WTC11 (cell line): ENCODE measurements at regions not wholly inside any gene's neighbourhood (a gene's known extent, or its start where the extent isn't known, plus 50 kb on each side); places are given as distances from the start of the nearest gene placed in this dataset.

ENCODE experiments used
- ATAC-seq: fragments of 200-7000 bp; cut with Tn5 transposase; 2 replicates; pipeline ENCODE4 v1.10.0; 2021; ENCODE audit warnings: mild to moderate bottlenecking, moderate library complexity
- CTCF ChIA-PET: fragments of 300-600 bp; sonication (Branson Sonifier 250); formaldehyde crosslinking; loops from one replicate; lab custom pipeline; 2021; ENCODE audit warnings: antibody characterized with exemption; lab: Charles Lee
- POLR2A ChIA-PET: fragments of 350-600 bp; sonication (Branson Sonifier 250); formaldehyde crosslinking; loops from one replicate; lab custom pipeline; 2021; ENCODE audit warnings: antibody characterized with exemption; lab: Charles Lee
- DNase-seq: peaks from one replicate; pipeline ENCODE4 v3.0.0; 2021; ENCODE audit warnings: low spot score
- H3K27ac Mint-ChIP-seq: 2 replicates; pipeline ENCODE4 v1.8.0; 2021; ENCODE audit warnings: mixed read lengths
- H3K27me3 Mint-ChIP-seq: 2 replicates; pipeline ENCODE4 v1.8.0; 2021; ENCODE audit warnings: low read depth, mild to moderate bottlenecking, moderate library complexity, mixed read lengths
- H3K36me3 Mint-ChIP-seq: 2 replicates; pipeline ENCODE4 v1.8.0; 2021; ENCODE audit warnings: mixed read lengths
- H3K4me1 Mint-ChIP-seq: 2 replicates; pipeline ENCODE4 v1.8.0; 2022; ENCODE audit warnings: mixed read lengths
- H3K4me3 Mint-ChIP-seq: 2 replicates; pipeline ENCODE4 v1.8.0; 2021; ENCODE audit warnings: mild to moderate bottlenecking, moderate library complexity, mixed read lengths
- H3K9me3 Mint-ChIP-seq: 2 replicates; pipeline ENCODE4 v1.8.0; 2021; ENCODE audit warnings: mixed read lengths
- CDX4 ChIP-seq: fragments of 250-450 bp; sonication (Bioruptor Pico); IDR thresholded peaks from 2 replicates; pipeline ENCODE4 v1.9.0; 2021; ENCODE audit warnings: moderate library complexity, mild to moderate bottlenecking, inconsistent platforms, borderline replicate concordance
- E2F4 ChIP-seq: sonication (generic); formaldehyde crosslinking; IDR thresholded peaks from 2 replicates; pipeline ENCODE4 v1.8.1; 2022; ENCODE audit warnings: low read depth, mild to moderate bottlenecking, moderate library complexity, missing genetic modification reagents, borderline replicate concordance
- ESRRA ChIP-seq: sonication (generic); formaldehyde crosslinking; IDR thresholded peaks from 2 replicates; pipeline ENCODE4 v1.8.1; 2022; ENCODE audit warnings: mild to moderate bottlenecking, missing genetic modification reagents, borderline replicate concordance
- FOXJ3 ChIP-seq: sonication (generic); formaldehyde crosslinking; IDR thresholded peaks from 2 replicates; pipeline ENCODE4 v1.9.0; 2021; ENCODE audit warnings: missing genetic modification reagents, mild to moderate bottlenecking, borderline replicate concordance
- IRF2 ChIP-seq: sonication (generic); formaldehyde crosslinking; IDR thresholded peaks from 2 replicates; pipeline ENCODE4 v1.8.0; 2022; ENCODE audit warnings: low read depth, missing genetic modification reagents, borderline replicate concordance
- JUN ChIP-seq: sonication (generic); formaldehyde crosslinking; IDR thresholded peaks from 2 replicates; pipeline ENCODE4 v1.8.0; 2023; ENCODE audit warnings: mild to moderate bottlenecking, missing genetic modification reagents
- KAT7 ChIP-seq: sonication (generic); formaldehyde crosslinking; IDR thresholded peaks from 2 replicates; pipeline ENCODE4 v1.8.1; 2023; ENCODE audit warnings: missing genetic modification reagents, mild to moderate bottlenecking, borderline replicate concordance
- MXD4 ChIP-seq: fragments of 250-450 bp; sonication (Bioruptor Pico); IDR thresholded peaks from 2 replicates; pipeline ENCODE4 v1.8.0; 2021; ENCODE audit warnings: mild to moderate bottlenecking, moderate library complexity, borderline replicate concordance
- MYBL2 ChIP-seq: sonication (generic); formaldehyde crosslinking; IDR thresholded peaks from 2 replicates; pipeline ENCODE4 v1.8.1; 2023; ENCODE audit warnings: mild to moderate bottlenecking, moderate library complexity, missing genetic modification reagents
- NR3C1 ChIP-seq: sonication (generic); formaldehyde crosslinking; conservative IDR thresholded peaks from 2 replicates; pipeline ENCODE4 v1.8.1; 2023; ENCODE audit warnings: low read depth, mild to moderate bottlenecking, missing genetic modification reagents
- PRDM15 ChIP-seq: sonication (generic); formaldehyde crosslinking; IDR thresholded peaks from 2 replicates; pipeline ENCODE4 v1.8.0; 2022; ENCODE audit warnings: missing genetic modification reagents
- STAT6 ChIP-seq: sonication (generic); formaldehyde crosslinking; conservative IDR thresholded peaks from 2 replicates; pipeline ENCODE4 v1.8.1; 2023; ENCODE audit warnings: mild to moderate bottlenecking, low read depth, missing genetic modification reagents, moderate library complexity
- TEAD4 ChIP-seq: sonication (generic); formaldehyde crosslinking; IDR thresholded peaks from 2 replicates; pipeline ENCODE4 v1.8.0; 2022; ENCODE audit warnings: mild to moderate bottlenecking, missing genetic modification reagents
- ZBTB43 ChIP-seq: sonication (generic); formaldehyde crosslinking; IDR thresholded peaks from 2 replicates; pipeline ENCODE4 v1.8.1; 2023; ENCODE audit warnings: mild to moderate bottlenecking, missing genetic modification reagents
- ZNF121 ChIP-seq: sonication (generic); formaldehyde crosslinking; IDR thresholded peaks from 2 replicates; pipeline ENCODE4 v1.8.0; 2023; ENCODE audit warnings: missing genetic modification reagents
- ZNF232 ChIP-seq: sonication (generic); formaldehyde crosslinking; IDR thresholded peaks from 2 replicates; pipeline ENCODE4 v1.8.0; 2022; ENCODE audit warnings: mild to moderate bottlenecking, missing genetic modification reagents
- ZNF416 ChIP-seq: fragments of 250-450 bp; sonication (Bioruptor Pico); IDR thresholded peaks from 2 replicates; pipeline ENCODE4 v1.9.0; 2021; ENCODE audit warnings: mild to moderate bottlenecking, inconsistent platforms

GRCh38 chr1:234965111-234965510, 163.5 kb downstream of the TOMM20 start:
- POLR2A ChIA-PET, result interaction anchor here (0.5 kb wide), 1 partner anchor 117 kb away, joined by 3 read pairs; no protein-coding TSS in a partner anchor

More at GRCh38 chr1:234965111-234965510, 163.5 kb downstream of the TOMM20 start:
- H3K4me1 Mint-ChIP-seq, result peaks cover 37% of the 10 kb centered on the region
- TF ChIP-seq PRDM15 (CRISPR knock-in tag) (no peak), ESRRA (CRISPR knock-in tag) (no peak), ZNF121 (CRISPR knock-in tag) (no peak), CDX4 (no peak), NR3C1 (CRISPR knock-in tag) (no peak), IRF2 (CRISPR knock-in tag) (no peak), MYBL2 (CRISPR knock-in tag) (no peak), TEAD4 (CRISPR knock-in tag) (no peak), E2F4 (CRISPR knock-in tag) (no peak), ZBTB43 (CRISPR knock-in tag) (no peak), STAT6 (CRISPR knock-in tag) (no peak), FOXJ3 (CRISPR knock-in tag) (no peak), ZNF416 (CRISPR knock-in tag) (no peak), MXD4 (CRISPR knock-in tag) (no peak), ZNF232 (CRISPR knock-in tag) (no peak), KAT7 (CRISPR knock-in tag) (no peak), JUN (CRISPR knock-in tag) (no peak)
- H3K36me3 Mint-ChIP-seq, result no peaks in the 10 kb centered on the region
- peaks cover 11% of the 10 kb centered on the region for H3K27me3 Mint-ChIP-seq
- DNase-seq (no peak), ATAC-seq (no peak)
- CTCF ChIA-PET, result no interaction called here
- H3K9me3 Mint-ChIP-seq, result no peaks in the 10 kb centered on the region
- no peak overlapping the region for H3K4me3 Mint-ChIP-seq
- H3K27ac Mint-ChIP-seq, result no peak overlapping the region
